Liver (tissue), 8 donors: ENCODE measurements at regions not wholly inside any gene's neighbourhood (a gene's known extent, or its start where the extent isn't known, plus 50 kb on each side); places are given as distances from the start of the nearest gene placed in this dataset.
A peak's percentile ranks its signal among the peaks of the same experiment; 100 is the strongest.

Experiments used
- DNase-seq: peaks from one replicate; pipeline ENCODE4 v3.0.0-alpha.2; 2017; ENCODE audit warnings: low spot score
- H3K27ac ChIP-seq, 2 donors: one replicate each; pipeline ENCODE4 v1.7.0; 2013; ENCODE audit warnings: inconsistent platforms in 2 of 2, low read length in 2 of 2, control low read depth in 1 of 2, low read depth in 1 of 2, mild to moderate bottlenecking in 1 of 2
- H3K27me3 ChIP-seq, 4 donors: one replicate each; pipeline versions ENCODE4 v1.6.1 to v1.7.0; 2013; ENCODE audit warnings: low read length in 3 of 4, inconsistent platforms in 1 of 4, mild to moderate bottlenecking in 1 of 4, moderate library complexity in 1 of 4; ENCODE audit not compliant: control insufficient read depth in 4 of 4, insufficient read depth in 4 of 4
- H3K36me3 ChIP-seq, 4 donors: one replicate each; pipeline versions ENCODE4 v1.6.1 to v1.7.0; 2013; ENCODE audit warnings: low read length in 3 of 4, mild to moderate bottlenecking in 3 of 4, low read depth in 1 of 4, moderate library complexity in 1 of 4; ENCODE audit not compliant: control insufficient read depth in 4 of 4, insufficient read depth in 3 of 4
- H3K4me1 ChIP-seq, 4 donors: one replicate each; pipeline versions ENCODE4 v1.6.1 to v1.7.0; 2013; ENCODE audit warnings: low read length in 3 of 4, mild to moderate bottlenecking in 3 of 4, moderate library complexity in 1 of 4; ENCODE audit not compliant: control insufficient read depth in 4 of 4, insufficient read depth in 4 of 4
- H3K4me3 ChIP-seq, 3 donors: one replicate each; pipeline versions ENCODE4 v1.6.1 to v1.7.0; 2013; ENCODE audit warnings: low read length in 3 of 3, control low read depth in 1 of 3, low read depth in 1 of 3, mild to moderate bottlenecking in 1 of 3
- H3K9ac ChIP-seq, 2 donors: one replicate each; pipeline ENCODE4 v1.7.0; 2013; ENCODE audit warnings: low read length in 2 of 2, mild to moderate bottlenecking in 2 of 2, moderate library complexity in 2 of 2, control low read depth in 1 of 2, low read depth in 1 of 2
- H3K9me3 ChIP-seq, 4 donors: one replicate each; pipeline versions ENCODE4 v1.6.1 to v1.7.0; 2013; ENCODE audit warnings: low read length in 3 of 4; ENCODE audit not compliant: control insufficient read depth in 4 of 4
- ATF3 ChIP-seq: IDR thresholded peaks from 2 replicates; pipeline ENCODE4 v1.6.1; 2016; ENCODE audit warnings: antibody characterized with exemption
- CTCF ChIP-seq: fragments of 150-350 bp; IDR thresholded peaks from 2 replicates; pipeline ENCODE4 v1.5.1; 2017; ENCODE audit warnings: improper control_type of control experiment, low read depth, low read length; ENCODE audit not compliant: missing input control
- EGR1 ChIP-seq, 2 donors: IDR thresholded peaks; 2 replicates each; pipeline ENCODE4 v1.6.1; 2016 to 2018; ENCODE audit warnings: antibody characterized with exemption in 2 of 2, low read depth in 2 of 2
- FOXA1 ChIP-seq: IDR thresholded peaks from 2 replicates; pipeline ENCODE4 v1.6.1; 2016; ENCODE audit warnings: antibody characterized with exemption
- FOXA2 ChIP-seq: IDR thresholded peaks from 2 replicates; pipeline ENCODE4 v1.6.1; 2016; ENCODE audit warnings: antibody characterized with exemption
- GABPA ChIP-seq, 2 donors: IDR thresholded peaks in 1 of 2; conservative IDR thresholded peaks in 1 of 2; 2 replicates each; pipeline ENCODE4 v1.6.1; 2016; ENCODE audit warnings: antibody characterized with exemption in 2 of 2, mild to moderate bottlenecking in 1 of 2, moderate library complexity in 1 of 2
- HNF4A ChIP-seq, 2 donors: conservative IDR thresholded peaks; 2 replicates each; pipeline ENCODE4 v1.6.1; 2016; ENCODE audit warnings: antibody characterized with exemption in 2 of 2, mild to moderate bottlenecking in 2 of 2
- HNF4G ChIP-seq: IDR thresholded peaks from 2 replicates; pipeline ENCODE4 v1.6.1; 2016; ENCODE audit warnings: antibody characterized with exemption
- JUND ChIP-seq, 2 donors: IDR thresholded peaks; 2 replicates each; pipeline ENCODE4 v1.6.1; 2016; ENCODE audit warnings: antibody characterized with exemption in 2 of 2
- MAX ChIP-seq: IDR thresholded peaks from 2 replicates; pipeline ENCODE4 v1.6.1; 2016; ENCODE audit warnings: antibody characterized with exemption
- NR2F2 ChIP-seq: IDR thresholded peaks from 2 replicates; pipeline ENCODE4 v1.6.1; 2016; ENCODE audit warnings: antibody characterized with exemption
- RAD21 ChIP-seq, 2 donors: IDR thresholded peaks; 2 replicates each; pipeline ENCODE4 v1.6.1; 2016; ENCODE audit warnings: antibody characterized with exemption in 2 of 2, mild to moderate bottlenecking in 2 of 2
- REST ChIP-seq: IDR thresholded peaks from 2 replicates; pipeline ENCODE4 v1.6.1; 2016; ENCODE audit warnings: antibody characterized with exemption, mild to moderate bottlenecking
- RXRA ChIP-seq, 2 donors: IDR thresholded peaks; 2 replicates each; pipeline ENCODE4 v1.6.1; 2017 to 2018; ENCODE audit warnings: antibody characterized with exemption in 2 of 2, mild to moderate bottlenecking in 1 of 2
- SP1 ChIP-seq: IDR thresholded peaks from 2 replicates; pipeline ENCODE4 v1.6.1; 2018; ENCODE audit warnings: antibody characterized with exemption, mild to moderate bottlenecking
- TAF1 ChIP-seq: conservative IDR thresholded peaks from 2 replicates; pipeline ENCODE4 v1.6.1; 2016; ENCODE audit warnings: antibody characterized with exemption, mild to moderate bottlenecking
- YY1 ChIP-seq: IDR thresholded peaks from 2 replicates; pipeline ENCODE4 v1.6.1; 2016; ENCODE audit warnings: antibody characterized with exemption, mild to moderate bottlenecking
- ZBTB33 ChIP-seq: IDR thresholded peaks from 2 replicates; pipeline ENCODE4 v1.6.1; 2016; ENCODE audit warnings: antibody characterized with exemption
- WGBS: extraction: QIAGEN DNeasy Blood & Tissue Kit; methylation state at CpG from one replicate; pipeline ENCODE4 v1.1.7; 2013; 5-methylcytosine and 5-hydroxymethylcytosine counted together
- donor health status: healthy.
- donor health status: healthy.
- donor health status: healthy.
- donor health status: healthy.
- donor health status: healthy.

GRCh38 chr13:103694033-103694432 lies 627.8 kb upstream of the SLC10A2 start:
- WGBS, result 67% methylated on average over 5 of the region's 5 CpGs
- Histone ChIP-seq H3K4me3 (no peak overlapping the region), H3K4me1 (peaks cover 0 to 12% (median 11%) of the 10 kb centered on the region in 4 donors), H3K9me3 (no peaks in the 10 kb centered on the region), H3K9ac (no peak overlapping the region), H3K36me3 (no peaks in the 10 kb centered on the region), H3K27me3 (no peaks in the 10 kb centered on the region), H3K27ac (no peak overlapping the region)
- TF ChIP-seq ATF3, result no peak
- no peak for TF ChIP-seq EGR1 (IDR thresholded peaks at IDR 0.05; ENCODE audit: low read depth in 2 of 2)
- no peak for TF ChIP-seq YY1
- TF ChIP-seq RAD21 (IDR thresholded peaks at IDR 0.05), result no peak
- no peak for TF ChIP-seq FOXA1
- TF ChIP-seq FOXA2, result no peak
- TF ChIP-seq REST, result no peak
- no peak for TF ChIP-seq NR2F2
- no peak for TF ChIP-seq HNF4A (conservative IDR thresholded peaks at IDR 0.05)
- no peak for TF ChIP-seq ZBTB33
- no peak for TF ChIP-seq GABPA (IDR thresholded peaks at IDR 0.05 in 1 of 2, conservative IDR thresholded peaks at IDR 0.05 in 1 of 2)
- TF ChIP-seq JUND (IDR thresholded peaks at IDR 0.05), result no peak
- TF ChIP-seq HNF4G, result no peak
- TF ChIP-seq TAF1, result no peak
- TF ChIP-seq MAX, result no peak
- no peak for TF ChIP-seq CTCF
- TF ChIP-seq RXRA (IDR thresholded peaks at IDR 0.05), result no peak
- DNase-seq, result no peak

- WGBS, result 44% methylated on average over 4 of the region's 4 CpGs
- Histone ChIP-seq H3K9me3 (no peaks in the 10 kb centered on the region), H3K27me3 (no peaks in the 10 kb centered on the region), H3K4me3 (no peak overlapping the region), H3K4me1 (peaks cover 0 to 12% (median 11%) of the 10 kb centered on the region in 4 donors), H3K27ac (no peak overlapping the region), H3K9ac (no peak overlapping the region), H3K36me3 (no peaks in the 10 kb centered on the region)
- no peak for DNase-seq
- TF ChIP-seq REST (no peak), TAF1 (no peak), JUND (IDR thresholded peaks at IDR 0.05) (peak in 1 of 2 donors; percentile 45), CTCF (no peak), RAD21 (IDR thresholded peaks at IDR 0.05) (peak; percentile 34 to 47), ATF3 (no peak), SP1 (peak; percentile 63), FOXA2 (peak; percentile 21), FOXA1 (no peak), YY1 (no peak), HNF4G (peak; percentile 63), NR2F2 (peak; percentile 62)
Measured at GRCh38 chr13:103692442-103692841, 626.2 kb upstream of the SLC10A2 start.
